ENCODE measurements at regions not wholly inside any gene's neighbourhood (a gene's known extent, or its start where the extent isn't known, plus 50 kb on each side); places are given as distances from the start of the nearest gene placed in this dataset.

DNA sequence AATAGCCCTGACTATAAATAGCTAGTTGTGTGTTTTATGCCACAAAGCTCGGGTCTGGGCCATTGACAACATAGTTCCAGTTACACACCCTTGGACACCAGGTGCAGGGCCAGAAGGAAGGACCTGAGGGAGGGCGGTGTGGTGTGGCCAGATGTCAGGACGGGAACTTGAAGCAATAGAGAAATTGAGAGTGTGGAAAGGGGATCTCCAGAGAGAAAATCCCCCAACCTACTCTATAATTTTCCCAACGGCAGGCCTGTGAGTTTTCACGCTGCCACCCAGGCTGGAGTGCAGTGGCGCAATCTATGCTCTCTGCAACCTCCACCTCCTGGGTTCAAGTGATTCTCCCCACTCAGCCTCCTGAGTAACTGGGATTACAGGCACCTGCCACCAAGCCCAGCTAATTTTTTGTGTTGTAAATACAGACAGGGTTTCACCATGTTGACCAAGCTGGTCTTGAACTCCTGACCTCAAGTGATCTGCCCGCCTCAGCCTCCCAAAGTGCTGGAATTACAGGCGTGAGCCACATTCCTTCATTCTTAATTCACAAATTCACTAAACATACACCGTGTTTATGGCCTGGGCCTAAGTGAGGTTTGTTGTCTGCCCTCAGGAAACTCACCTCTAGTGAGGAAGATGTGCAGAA lies 70.8 kb upstream of the KLF13 start (continued):
- TF ChIP-seq EP300 (IDR thresholded peaks at IDR 0.05; ENCODE audit: borderline replicate concordance in 1 of 2, control insufficient read depth in 1 of 2, low read depth in 2 of 2, low read length in 2 of 2) (peak in 1 of 2 experiments; percentile 84; a peak in 3 of 4 replicates), STAT1 (conservative IDR thresholded peaks at IDR 0.05) (no peak), TCF7 (IDR thresholded peaks at IDR 0.05; ENCODE audit: borderline replicate concordance) (no peak), WRNIP1 (IDR thresholded peaks at IDR 0.05; ENCODE audit: borderline replicate concordance, low read depth, low read length) (no peak), SRF (IDR thresholded peaks at IDR 0.05; ENCODE audit: low read depth in 2 of 2, low read length in 2 of 2) (no peak), SMC3 (IDR thresholded peaks at IDR 0.05; ENCODE audit: borderline replicate concordance, low read length) (no peak), YY1 (IDR thresholded peaks at IDR 0.05; ENCODE audit: low read depth, low read length) (0 out of 2 replicates have a peak, but pooled peaks have one; percentile 26)
- TF ChIP-seq, protein P1, sequence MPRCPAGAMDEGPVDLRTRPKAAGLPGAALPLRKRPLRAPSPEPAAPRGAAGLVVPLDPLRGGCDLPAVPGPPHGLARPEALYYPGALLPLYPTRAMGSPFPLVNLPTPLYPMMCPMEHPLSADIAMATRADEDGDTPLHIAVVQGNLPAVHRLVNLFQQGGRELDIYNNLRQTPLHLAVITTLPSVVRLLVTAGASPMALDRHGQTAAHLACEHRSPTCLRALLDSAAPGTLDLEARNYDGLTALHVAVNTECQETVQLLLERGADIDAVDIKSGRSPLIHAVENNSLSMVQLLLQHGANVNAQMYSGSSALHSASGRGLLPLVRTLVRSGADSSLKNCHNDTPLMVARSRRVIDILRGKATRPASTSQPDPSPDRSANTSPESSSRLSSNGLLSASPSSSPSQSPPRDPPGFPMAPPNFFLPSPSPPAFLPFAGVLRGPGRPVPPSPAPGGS (IDR thresholded peaks at IDR 0.05; ENCODE audit: borderline replicate concordance, insufficient read depth, low read depth, low read length, poor library complexity, severe bottlenecking): peak; percentile 89
- TF ChIP-seq, protein P2, sequence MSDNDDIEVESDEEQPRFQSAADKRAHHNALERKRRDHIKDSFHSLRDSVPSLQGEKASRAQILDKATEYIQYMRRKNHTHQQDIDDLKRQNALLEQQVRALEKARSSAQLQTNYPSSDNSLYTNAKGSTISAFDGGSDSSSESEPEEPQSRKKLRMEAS (IDR thresholded peaks at IDR 0.05; ENCODE audit: low read depth, low read length): no peak; the same call in 1 of the 2 replicates
